HG02870 (cell line): ENCODE measurements at regions not wholly inside any gene's neighbourhood (a gene's known extent, or its start where the extent isn't known, plus 50 kb on each side); places are given as distances from the start of the nearest gene placed in this dataset.
"Not testable (repeated sequence)": the region's sequence is repeated elsewhere in the genome, so short reads cannot be mapped to it uniquely, and the experiment has no call there.

Experiments used
- ATAC-seq: cut with Tn5 transposase; IDR thresholded peaks from one replicate; pipeline ENCODE4 v1.9.1; 2021; ENCODE audit warnings: mild to moderate bottlenecking, moderate library complexity; ENCODE audit not compliant: unreplicated experiment

- ATAC-seq, result no peak
These were observed 777.3 kb downstream of the CCSER2 start for GRCh38 chr10:85105614-85106255.

DNA sequence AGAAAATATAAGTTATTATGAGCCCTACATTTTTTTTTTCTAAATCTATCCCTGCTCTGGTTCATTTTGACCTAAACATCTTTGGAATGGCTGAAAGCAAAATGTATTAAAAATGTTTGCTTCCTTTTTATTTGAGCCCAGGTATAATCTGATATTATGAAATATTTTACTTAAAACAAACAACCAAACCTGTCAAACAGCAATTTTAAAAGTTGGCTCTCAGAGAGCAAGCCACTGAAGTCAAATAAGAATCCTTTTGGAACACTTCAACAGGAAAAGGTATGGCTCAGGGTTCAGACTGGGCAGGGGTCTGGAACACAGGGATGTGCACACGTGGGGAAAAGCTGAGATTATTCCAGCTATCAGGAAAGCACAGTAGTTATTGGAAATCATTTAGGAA lies 782.9 kb downstream of the CCSER2 start:
- no peak for ATAC-seq

GRCh38 chr10:85124603-85125051 lies 796.2 kb downstream of the CCSER2 start:
- no peak for ATAC-seq

DNA sequence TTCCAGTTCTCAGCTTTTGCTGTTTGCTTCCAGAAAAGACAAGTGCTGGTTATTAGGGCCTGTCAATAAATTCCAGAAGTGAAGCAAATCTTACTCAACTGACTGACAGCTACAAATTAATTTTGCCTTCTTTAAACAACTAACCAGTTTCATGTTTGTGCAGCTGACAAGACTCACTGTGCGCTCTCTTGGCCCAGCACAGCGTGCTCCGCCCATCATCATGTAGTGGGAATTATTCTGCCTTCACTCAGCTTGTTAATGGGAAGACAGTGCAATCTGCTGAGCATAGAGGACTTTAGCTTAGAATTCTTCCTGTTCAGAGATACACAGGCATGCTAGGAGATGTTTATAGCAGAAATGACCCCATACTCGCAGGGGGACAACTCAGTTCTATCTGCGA lies 808.9 kb downstream of the CCSER2 start:
- no peak for ATAC-seq

DNA sequence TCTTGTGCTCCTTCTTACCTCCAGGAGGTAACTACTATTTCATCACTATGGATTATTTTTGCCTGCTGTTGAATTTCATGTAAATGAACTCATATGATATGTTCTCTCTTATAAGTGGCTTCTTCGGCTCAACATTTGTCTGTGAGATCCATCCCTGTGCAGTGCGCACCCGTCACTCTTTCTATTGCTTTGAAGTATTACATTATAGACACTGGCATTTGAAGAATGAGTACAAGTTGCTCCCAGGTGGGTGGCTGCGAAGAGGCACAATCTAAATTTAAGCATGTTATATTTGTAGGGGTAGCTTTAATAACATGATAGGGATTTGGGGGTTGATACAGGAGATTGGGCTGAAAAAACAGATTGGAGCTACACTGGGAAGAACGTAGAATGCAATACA lies 809.7 kb downstream of the CCSER2 start:
- no peak for ATAC-seq

GRCh38 chr10:85139124-85139523 lies 810.7 kb downstream of the CCSER2 start:
- no peak for ATAC-seq

- ATAC-seq, result not testable (repeated sequence)
These were observed 813.1 kb downstream of the CCSER2 start for GRCh38 chr10:85141520-85141919.

GRCh38 chr10:85145966-85146365 lies 817.6 kb downstream of the CCSER2 start:
- ATAC-seq, result no peak

- ATAC-seq, result no peak
These were observed 819.2 kb downstream of the CCSER2 start for GRCh38 chr10:85147346-85148250.

GRCh38 chr10:85148693-85149640 lies 820.6 kb downstream of the CCSER2 start:
- no peak for ATAC-seq

DNA sequence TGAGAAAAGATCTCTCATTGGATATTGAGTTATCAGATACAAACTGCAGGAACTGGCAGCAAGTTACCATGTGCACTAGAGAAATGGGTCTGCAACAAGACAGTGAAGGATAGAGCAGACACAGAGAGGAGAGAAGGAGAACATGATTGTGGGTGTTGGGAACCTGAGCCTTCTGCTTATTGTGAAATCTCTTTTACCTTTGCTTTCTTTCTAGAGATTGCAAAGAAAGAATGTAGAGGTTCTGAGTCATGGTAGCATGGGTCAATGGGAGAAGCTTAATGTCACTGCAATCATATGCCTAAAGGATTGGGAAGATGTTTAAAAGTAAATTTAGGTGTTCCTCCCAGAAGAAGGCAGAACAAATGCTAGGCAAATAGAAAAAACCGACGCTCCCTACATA lies 821.4 kb downstream of the CCSER2 start:
- no peak for ATAC-seq

- no peak for ATAC-seq
These were observed 823.1 kb downstream of the CCSER2 start for GRCh38 chr10:85151506-85151905.

DNA sequence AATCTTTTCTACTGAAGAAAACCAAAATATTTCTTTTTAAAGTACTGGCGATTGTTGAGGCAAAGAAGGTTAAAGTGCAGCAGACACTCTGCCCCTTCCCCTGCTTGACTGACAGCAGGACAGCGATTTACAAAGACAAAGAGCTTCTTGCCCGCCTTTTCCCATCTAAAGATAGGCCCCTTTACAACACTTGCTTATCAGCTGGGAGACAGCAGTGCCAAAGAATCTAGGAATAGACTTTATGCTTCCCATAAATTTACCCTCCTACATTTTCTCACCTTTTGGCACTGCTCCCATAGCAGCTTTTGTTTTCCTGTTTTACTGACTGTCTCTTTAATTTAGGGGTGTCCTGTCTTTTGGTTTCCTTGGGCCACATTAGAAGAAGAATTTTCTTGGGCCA lies 824.1 kb downstream of the CCSER2 start:
- no peak for ATAC-seq

DNA sequence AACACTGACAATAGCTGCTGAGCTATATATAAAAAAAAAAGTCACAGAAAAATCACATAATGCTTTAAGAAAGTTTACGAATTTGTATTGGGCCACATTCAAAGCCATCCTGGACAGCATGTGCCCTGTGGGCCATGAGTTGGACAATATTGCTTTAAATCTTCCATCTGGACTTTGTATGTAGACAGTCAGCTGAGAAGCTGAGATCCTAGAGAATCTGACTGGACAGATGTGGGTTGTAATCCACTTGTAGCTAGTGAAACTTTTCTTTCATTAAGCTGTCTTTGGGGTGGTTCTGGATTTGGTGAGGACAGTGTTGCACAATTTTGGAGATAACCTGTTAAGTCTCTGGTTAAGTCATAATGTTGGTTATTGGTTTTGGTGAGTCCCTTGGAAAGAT lies 824.5 kb downstream of the CCSER2 start:
- ATAC-seq, result no peak

GRCh38 chr10:85157206-85157605 lies 828.8 kb downstream of the CCSER2 start:
- ATAC-seq, result no peak

DNA sequence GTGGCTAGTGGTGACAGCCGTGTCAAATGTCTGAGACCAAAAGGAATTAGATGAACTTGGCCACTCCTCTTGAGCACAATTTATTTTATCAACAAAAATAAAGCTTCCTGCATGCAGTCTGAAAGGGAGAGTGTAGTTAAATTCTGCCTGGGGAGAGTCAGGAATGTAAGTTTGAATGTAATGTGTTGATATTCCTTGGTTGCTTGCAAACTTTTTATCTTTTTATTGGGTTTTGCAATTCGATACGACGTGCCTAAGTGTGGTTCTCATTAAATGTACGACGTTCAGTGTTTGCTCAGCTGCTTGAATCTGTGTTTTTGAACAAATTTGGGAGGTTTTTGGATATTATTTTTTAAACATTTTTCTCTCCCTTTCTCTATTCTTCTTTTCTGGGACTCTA lies 839.9 kb downstream of the CCSER2 start:
- ATAC-seq, result no peak

GRCh38 chr10:85170026-85170425 lies 841.6 kb downstream of the CCSER2 start:
- ATAC-seq, result no peak

- ATAC-seq, result no peak
These were observed 847.2 kb downstream of the CCSER2 start for GRCh38 chr10:85175635-85176034.

DNA sequence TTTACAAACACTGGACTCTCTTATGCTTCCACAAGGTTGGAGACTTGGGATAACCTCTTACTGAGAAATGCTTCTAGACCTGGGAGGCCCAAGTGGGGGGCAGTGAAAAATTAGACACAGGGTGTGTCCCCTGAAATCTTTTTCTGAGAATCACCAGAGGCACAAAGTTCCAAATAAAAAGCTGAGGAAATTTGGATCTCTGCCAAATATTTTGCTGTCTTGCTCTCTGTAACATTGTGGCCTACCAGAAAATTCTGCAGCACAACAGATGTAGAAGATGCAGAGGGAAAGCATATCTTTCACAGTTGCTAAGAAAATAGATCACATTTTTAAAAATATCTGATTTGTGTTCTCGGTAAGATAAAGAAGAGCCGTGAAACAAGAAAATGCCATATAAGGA lies 849.4 kb downstream of the CCSER2 start:
- ATAC-seq, result no peak

DNA sequence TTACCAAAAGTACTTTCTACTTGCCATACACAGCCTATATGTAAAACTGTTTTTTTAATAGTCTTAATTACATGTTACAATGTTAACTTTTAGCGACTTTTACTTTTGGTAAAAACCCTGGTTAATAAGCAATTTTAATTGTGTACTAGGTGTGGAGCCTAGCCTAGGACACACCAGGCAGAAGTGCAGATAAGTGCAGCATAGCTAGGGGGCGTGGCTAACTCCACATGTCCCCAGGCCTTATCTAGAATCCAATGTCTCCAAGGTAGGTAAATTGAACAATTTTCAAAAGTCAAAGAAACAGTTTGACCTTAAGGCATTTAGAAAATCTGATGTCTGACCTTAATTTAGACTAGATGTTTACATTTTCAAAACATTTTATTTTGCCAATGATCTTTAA lies 858.7 kb downstream of the CCSER2 start:
- no peak for ATAC-seq
